Fibroblast of pulmonary artery (primary cell): ENCODE measurements at regions not wholly inside any gene's neighbourhood (a gene's known extent, or its start where the extent isn't known, plus 50 kb on each side); places are given as distances from the start of the nearest gene placed in this dataset.

ENCODE experiments used
- DNase-seq: peaks from one replicate; pipeline ENCODE4 v3.0.0-alpha.2; 2010; ENCODE audit warnings: low read depth
- H3K4me3 ChIP-seq: replicated peaks from 2 replicates; pipeline ENCODE4 v1.5.1; 2011; ENCODE audit warnings: low read depth, mild to moderate bottlenecking, control low read depth, low read length, moderate library complexity
- TF ChIP-seq, protein P1 (sequence below): IDR thresholded peaks from 2 replicates; pipeline ENCODE4 v1.5.1; 2011; ENCODE audit warnings: mild to moderate bottlenecking, control low read depth, low read length, inconsistent platforms; ENCODE audit errors: missing control alignments

DNA sequence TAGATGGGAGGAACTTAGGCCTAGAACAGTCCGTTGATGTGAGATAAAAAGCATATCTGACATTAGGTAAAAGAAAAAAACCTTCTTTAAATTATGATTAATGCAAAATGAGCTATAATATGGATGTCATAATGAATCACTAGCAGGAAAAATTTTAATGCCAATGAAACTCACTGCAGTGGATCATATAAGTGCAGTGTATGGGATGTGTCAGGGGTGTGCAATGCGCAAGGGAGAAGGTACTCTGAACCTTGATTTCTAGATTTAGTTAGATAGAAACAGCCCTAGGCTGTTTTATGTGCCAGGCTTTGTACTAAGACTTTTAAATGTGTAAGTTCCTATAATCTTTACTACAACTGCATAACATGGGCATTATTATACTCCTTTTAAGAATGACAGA is 50.4 kb upstream of the NXPH2 start:
- no peak overlapping the region for H3K4me3 ChIP-seq
- no peak for DNase-seq
- TF ChIP-seq, protein P1, sequence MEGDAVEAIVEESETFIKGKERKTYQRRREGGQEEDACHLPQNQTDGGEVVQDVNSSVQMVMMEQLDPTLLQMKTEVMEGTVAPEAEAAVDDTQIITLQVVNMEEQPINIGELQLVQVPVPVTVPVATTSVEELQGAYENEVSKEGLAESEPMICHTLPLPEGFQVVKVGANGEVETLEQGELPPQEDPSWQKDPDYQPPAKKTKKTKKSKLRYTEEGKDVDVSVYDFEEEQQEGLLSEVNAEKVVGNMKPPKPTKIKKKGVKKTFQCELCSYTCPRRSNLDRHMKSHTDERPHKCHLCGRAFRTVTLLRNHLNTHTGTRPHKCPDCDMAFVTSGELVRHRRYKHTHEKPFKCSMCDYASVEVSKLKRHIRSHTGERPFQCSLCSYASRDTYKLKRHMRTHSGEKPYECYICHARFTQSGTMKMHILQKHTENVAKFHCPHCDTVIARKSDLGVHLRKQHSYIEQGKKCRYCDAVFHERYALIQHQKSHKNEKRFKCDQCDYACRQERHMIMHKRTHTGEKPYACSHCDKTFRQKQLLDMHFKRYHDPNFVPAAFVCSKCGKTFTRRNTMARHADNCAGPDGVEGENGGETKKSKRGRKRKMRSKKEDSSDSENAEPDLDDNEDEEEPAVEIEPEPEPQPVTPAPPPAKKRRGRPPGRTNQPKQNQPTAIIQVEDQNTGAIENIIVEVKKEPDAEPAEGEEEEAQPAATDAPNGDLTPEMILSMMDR, result no peak
